Embryonic facial prominence (tissue), 1 donor: ENCODE measurements at regions not wholly inside any gene's neighbourhood (a gene's known extent, or its start where the extent isn't known, plus 50 kb on each side); places are given as distances from the start of the nearest gene placed in this dataset.

Source experiments
- DNase-seq: peaks from one replicate; pipeline ENCODE4 v3.0.0-alpha.2; 2016; ENCODE audit errors: extremely low spot score

- DNase-seq = no peak
These were observed 205.4 kb upstream of the SNX19 start for GRCh38 chr11:131121426-131122333.

- no peak for DNase-seq
These were observed 206.2 kb upstream of the SNX19 start for GRCh38 chr11:131122448-131122847.

DNA sequence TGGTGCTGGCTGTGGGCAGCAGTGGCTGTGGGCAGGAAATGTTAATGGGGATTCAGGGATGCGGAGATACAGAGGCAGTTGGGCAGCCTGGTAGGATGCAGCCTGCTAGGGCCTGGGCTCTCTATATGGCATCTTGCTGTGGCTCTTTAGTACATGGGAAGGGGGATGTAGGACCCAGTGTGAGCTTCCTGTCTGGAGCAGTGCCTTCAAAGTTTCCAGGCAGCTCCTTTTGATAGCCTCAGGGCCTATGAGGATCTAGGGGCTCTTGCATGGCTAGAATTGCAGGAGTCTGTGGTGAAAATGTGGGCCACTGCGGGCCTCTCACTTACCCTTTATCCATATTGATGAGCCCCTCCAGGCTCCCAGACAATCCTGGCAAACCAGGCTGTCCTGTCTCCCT is 213.2 kb upstream of the SNX19 start:
- DNase-seq = no peak

- DNase-seq = no peak
These were observed 219.3 kb upstream of the SNX19 start for GRCh38 chr11:131135611-131136010.

DNA sequence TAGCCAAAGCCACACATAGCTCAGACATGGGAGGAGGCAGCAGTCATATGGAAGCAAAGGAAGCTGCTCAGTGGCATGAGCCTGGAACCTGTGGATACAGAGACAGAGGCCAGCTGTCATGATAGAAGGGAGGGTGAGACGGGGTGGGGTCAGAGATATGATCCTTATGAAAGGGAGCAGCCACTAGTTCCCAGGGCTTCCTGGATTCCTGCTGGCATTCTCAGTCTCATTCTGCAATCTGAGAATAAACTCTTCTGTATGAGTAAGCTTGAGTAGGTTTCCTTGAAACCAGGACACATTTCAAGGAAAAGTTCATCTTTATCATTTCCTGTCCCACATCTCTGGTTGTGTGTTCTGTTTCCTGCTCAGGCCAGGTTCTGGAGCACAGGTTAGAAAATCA is 220.2 kb upstream of the SNX19 start:
- no peak for DNase-seq

DNA sequence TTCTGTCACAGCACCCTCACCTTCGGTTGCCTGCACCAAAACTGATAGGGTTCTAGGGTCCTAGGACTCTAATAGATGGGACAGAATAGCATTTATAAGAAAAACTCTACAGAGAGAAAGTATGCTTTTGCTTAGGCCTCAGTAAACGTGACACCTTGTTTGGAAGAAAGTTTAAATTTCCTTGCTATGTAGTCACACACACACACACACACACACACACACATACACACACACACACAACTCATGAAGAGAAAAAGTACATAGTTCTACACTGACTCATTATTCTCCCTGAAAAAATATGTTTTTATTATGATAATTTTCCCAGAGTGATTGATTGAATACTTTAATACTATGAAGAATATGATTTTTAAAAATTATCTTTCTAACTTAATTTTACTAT is 220.8 kb upstream of the SNX19 start:
- DNase-seq = no peak

DNA sequence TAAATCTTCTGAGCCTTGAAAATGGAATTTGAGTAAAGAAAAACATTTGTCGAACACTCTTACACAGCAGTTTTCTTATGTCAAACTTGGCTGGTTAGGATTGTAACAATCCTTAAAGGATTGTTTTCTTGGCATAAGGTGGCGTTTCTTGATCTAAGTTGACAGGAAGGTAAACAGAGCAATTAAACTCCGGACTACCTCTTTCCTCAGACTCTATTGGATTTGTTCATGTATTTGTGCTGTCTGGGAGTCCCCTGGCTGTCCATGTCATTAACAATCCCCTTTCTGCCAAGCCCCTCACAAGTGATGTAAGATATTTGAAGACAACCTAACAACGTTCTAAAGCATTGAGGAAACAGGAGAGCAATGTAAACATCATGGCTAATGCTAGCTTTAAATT is 222.5 kb upstream of the SNX19 start:
- DNase-seq = no peak

GRCh38 chr11:131145791-131146190 is 224.6 kb upstream of the NTM start:
- no peak for DNase-seq

DNA sequence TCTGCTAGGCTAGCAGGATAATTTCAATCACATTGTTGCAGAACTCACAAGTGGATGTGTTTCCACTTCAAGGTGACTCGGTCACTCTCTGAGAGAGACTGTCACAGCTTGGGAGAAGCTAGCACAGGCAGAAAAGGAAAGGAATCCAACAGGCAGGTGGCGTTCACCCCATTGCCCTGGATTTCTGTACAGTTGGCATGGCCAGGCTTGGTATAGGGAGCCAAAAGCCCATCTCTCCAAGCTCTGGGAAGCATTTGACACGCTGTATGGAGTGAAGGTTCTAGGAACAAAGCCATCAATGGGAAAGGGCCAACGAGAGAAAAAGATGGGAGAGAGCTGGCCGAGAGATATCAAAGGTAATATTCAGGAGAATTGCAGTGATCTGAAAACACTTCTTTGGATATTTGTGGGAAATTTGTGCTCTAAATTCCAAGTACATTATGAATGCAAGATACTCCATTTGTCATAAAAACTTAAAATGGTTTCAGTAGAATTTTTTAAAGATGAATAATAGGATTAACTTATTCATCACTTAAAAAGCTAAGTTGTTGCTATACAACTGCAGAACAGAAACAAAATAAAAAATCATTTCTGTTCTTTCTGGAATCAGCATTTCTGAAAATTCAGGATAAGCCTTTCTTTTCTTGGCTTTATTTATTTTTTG is 223.5 kb upstream of the NTM start:
- no peak for DNase-seq

GRCh38 chr11:131154351-131154750 is 216.1 kb upstream of the NTM start:
- DNase-seq = no peak

- DNase-seq = no peak
These were observed 212.7 kb upstream of the NTM start for GRCh38 chr11:131157678-131158077.

GRCh38 chr11:131160846-131161245 is 209.6 kb upstream of the NTM start:
- no peak for DNase-seq

- DNase-seq = no peak
These were observed 206.8 kb upstream of the NTM start for GRCh38 chr11:131163613-131164012.

GRCh38 chr11:131165036-131165435 is 205.4 kb upstream of the NTM start:
- no peak for DNase-seq

- no peak for DNase-seq
These were observed 201.3 kb upstream of the NTM start for GRCh38 chr11:131168839-131169713.

- no peak for DNase-seq
These were observed 198.4 kb upstream of the NTM start for GRCh38 chr11:131172011-131172410.

- no peak for DNase-seq
These were observed 192.4 kb upstream of the NTM start for GRCh38 chr11:131178020-131178419.

- DNase-seq = no peak
These were observed 191.8 kb upstream of the NTM start for GRCh38 chr11:131178596-131178995.

DNA sequence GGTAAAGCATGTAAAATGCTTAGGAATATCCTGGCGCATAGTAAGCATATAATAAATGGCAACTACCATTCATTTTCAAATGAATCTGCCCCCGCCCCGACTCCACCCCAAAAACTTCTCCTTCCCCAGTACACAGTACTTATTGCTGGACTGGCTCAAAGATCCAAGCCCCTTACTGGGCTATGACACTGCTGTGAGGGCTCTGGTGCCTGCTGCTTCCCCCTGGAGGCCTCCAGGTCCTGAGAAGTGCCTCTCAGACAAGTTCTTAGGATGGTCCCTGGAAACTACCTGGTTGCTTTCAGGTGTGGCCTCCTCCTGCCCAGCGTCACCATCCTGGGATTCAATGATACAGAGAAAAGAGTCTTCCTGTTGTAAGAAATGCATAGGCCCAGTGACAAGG is 190.6 kb upstream of the NTM start:
- no peak for DNase-seq

- no peak for DNase-seq
These were observed 184.5 kb upstream of the NTM start for GRCh38 chr11:131185915-131186314.

DNA sequence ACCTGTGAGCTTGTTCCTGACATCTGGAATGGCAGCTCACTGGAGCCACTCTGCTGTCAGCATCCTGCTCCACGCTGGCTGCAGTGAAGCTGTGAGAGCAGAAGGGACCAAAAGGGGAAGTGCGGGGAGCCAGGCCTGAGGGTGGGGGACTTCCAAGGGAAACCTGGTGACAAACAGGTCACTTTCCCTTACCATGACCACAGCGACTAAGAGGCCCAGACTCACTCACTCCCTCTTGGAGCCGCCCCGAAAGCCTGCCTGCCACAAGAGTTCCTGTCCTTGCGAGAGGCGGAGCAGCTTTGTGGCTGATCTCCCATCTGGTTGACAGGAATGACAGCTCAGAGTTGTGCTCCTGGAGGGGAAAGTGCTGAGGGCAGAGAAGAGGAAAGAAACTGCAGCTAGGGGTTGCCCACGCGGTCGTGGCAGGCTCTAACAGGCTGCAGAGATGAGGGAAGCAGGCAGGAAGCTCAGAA is 183.8 kb upstream of the NTM start:
- DNase-seq = no peak

GRCh38 chr11:131190446-131190845 is 180.0 kb upstream of the NTM start:
- no peak for DNase-seq
